T-helper 2 cell treated with Interferon-gamma antibody and Interleukin-4, amounts not matched to agents 5 μg/mL and 100 μg/mL, for 36 hours (primary cell): ENCODE measurements at regions not wholly inside any gene's neighbourhood (a gene's known extent, or its start where the extent isn't known, plus 50 kb on each side); places are given as distances from the start of the nearest gene placed in this dataset.

Source experiments
- DNase-seq: peaks from one replicate; pipeline ENCODE4 v3.0.0; 2021; ENCODE audit warnings: low spot score
- H3K27ac Mint-ChIP-seq: one replicate; pipeline ENCODE4 v1.8.0; 2021; ENCODE audit warnings: mild to moderate bottlenecking, mixed read lengths
- H3K27me3 Mint-ChIP-seq: one replicate; pipeline ENCODE4 v1.8.0; 2021; ENCODE audit warnings: low read depth, mixed read lengths
- H3K36me3 Mint-ChIP-seq: one replicate; pipeline ENCODE4 v1.8.0; 2021; ENCODE audit warnings: low read depth, mixed read lengths
- H3K4me1 Mint-ChIP-seq: one replicate; pipeline ENCODE4 v1.8.0; 2021; ENCODE audit warnings: low read depth, mixed read lengths
- H3K4me3 Mint-ChIP-seq: one replicate; pipeline ENCODE4 v1.8.0; 2022; ENCODE audit warnings: mild to moderate bottlenecking, moderate library complexity, mixed read lengths
- H3K9me3 Mint-ChIP-seq: one replicate; pipeline ENCODE4 v1.8.0; 2021; ENCODE audit warnings: mixed read lengths

DNA sequence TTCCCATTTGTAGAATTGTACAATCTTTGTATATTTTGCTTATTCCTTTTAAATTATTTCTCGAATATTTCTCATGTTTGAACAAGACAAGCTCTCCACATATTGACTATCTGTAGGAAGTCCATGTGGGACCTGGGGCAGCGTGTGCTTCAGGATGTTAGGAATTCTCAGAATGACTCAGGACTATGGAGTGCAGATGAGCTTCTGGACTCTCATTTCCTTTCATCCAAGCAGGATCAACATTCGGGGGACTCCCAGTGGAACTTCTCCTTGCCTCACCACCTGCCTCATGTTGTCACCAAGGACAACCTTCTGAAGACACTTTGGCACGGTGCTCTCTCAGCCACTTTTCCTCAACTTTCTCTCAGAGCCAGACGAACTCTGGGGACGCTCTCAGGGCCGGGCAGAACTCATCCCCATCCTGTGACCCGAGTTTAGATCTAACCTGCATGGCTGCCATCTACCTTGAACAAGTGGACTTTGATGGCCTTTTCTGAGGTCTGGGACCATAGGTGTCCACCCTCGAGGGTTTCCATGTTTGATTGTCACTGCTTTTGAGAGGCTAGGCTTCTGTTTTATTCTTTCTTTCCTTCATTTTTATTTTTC, 441.7 kb downstream of the IRS2 start:
- no peak for DNase-seq
- H3K4me1 Mint-ChIP-seq = no peaks in the 10 kb centered on the region
- H3K4me3 Mint-ChIP-seq = no peak overlapping the region
- no peak overlapping the region for H3K27ac Mint-ChIP-seq
- H3K36me3 Mint-ChIP-seq = no peaks in the 10 kb centered on the region
- no peaks in the 10 kb centered on the region for H3K27me3 Mint-ChIP-seq
- H3K9me3 Mint-ChIP-seq = no peaks in the 10 kb centered on the region

DNA sequence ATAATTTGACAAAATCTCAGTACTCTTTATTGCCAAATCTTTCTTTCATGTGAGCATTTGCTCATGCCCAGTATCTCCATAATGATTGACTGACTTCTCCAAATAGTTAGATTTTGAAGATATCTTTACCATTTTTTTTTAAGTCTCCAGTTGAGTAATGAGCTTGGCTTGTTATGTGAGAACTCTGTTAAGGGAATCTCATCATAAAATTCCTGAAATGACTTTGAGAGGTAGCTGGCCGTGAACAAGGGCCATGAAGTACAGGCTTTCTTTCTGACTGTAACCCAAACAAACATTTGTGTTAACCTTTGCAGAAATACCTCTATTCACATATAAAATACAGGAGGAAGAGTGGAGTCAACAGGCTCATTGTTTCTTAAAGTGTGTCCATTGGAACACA, 449.7 kb downstream of the IRS2 start:
- Mint-ChIP-seq H3K27ac (no peak overlapping the region), H3K36me3 (no peaks in the 10 kb centered on the region), H3K27me3 (no peaks in the 10 kb centered on the region), H3K4me1 (no peaks in the 10 kb centered on the region), H3K9me3 (no peaks in the 10 kb centered on the region), H3K4me3 (no peak overlapping the region)
- DNase-seq = no peak

DNA sequence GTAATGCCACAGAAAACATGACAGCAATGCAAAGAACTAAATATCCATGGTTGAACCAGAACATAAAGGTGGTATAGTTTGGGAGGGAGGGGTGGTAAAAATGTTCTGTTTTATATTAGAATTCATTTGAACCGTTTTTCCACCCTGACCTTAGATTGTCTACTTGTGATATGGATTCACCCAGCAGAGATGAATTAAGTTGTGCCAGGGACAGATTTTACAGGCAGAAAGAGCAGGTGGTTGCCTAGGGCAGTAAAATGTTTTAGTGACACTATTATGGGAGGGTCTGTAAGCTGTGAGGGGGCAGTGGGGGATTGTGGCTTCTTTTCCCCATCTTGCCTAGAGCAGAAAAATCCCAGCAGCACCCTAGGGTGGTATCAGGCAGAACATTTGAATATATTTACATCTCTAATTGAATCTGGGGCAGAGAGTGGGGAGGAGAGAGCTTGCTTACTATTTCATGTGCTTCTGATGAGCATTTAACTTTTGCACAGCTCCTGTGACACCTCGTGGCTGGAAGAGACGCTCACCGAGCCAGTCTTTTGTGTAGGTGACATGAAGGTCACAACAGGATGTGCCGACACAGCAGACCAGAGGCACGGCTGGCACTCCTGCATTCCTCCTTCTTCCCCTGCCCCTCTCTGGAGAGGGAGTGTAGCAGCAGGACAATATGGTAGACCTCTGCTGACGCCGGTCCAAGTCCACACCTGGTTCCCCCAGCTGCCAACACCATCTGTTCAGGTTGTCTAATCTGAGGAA, 452.3 kb downstream of the IRS2 start:
- Mint-ChIP-seq H3K27ac (no peak overlapping the region), H3K9me3 (no peaks in the 10 kb centered on the region), H3K4me3 (no peak overlapping the region), H3K4me1 (no peaks in the 10 kb centered on the region), H3K27me3 (no peaks in the 10 kb centered on the region), H3K36me3 (no peaks in the 10 kb centered on the region)
- no peak for DNase-seq

DNA sequence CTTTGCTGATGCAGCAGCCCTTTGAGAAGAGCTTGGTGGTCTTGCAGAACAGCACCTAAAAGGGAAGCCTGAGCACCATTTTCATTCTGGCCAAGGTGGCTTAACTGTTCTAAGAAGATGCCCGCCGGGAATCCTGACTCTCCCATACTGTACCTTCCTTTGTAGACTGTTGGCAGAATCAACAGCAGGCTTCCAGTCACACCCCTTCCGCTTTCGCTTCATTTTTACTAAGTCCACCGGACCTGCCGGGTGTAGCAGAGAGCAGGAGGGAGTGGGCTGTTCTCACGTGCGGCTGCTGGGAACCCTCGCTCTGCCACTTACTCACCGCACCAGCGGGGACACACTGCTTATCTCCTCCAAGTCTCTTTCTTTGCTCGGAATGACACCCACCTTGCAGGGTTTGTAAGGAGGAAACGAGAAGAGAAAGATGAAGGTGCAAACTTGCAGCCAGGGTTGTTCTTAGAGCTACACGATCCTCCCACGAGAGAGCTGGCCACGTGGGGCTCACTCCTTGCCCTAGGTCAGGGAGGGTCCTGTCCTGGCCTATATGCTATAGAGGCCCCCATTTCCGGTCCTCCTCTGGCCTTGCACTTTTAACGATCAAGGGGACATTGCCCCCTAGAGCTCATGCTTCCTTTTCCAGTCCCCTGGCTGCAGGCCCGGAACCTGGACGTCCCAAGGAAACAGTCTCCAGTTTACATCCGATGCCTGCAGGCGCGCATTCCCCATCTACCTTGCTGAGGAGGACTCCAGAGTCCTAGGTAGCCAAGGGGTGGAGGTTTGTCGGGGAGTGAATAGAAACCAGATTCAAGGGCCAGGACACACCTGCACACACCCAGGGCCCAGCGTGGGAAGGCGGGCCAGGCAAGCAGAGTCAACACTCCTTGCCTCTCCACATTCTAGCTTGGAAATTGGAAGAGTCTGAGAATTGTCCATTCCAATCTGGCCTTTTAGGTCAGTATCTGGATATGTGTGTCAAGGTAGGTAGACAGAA, 453.6 kb downstream of the IRS2 start:
- no peaks in the 10 kb centered on the region for H3K9me3 Mint-ChIP-seq
- H3K4me3 Mint-ChIP-seq = no peak overlapping the region

DNA sequence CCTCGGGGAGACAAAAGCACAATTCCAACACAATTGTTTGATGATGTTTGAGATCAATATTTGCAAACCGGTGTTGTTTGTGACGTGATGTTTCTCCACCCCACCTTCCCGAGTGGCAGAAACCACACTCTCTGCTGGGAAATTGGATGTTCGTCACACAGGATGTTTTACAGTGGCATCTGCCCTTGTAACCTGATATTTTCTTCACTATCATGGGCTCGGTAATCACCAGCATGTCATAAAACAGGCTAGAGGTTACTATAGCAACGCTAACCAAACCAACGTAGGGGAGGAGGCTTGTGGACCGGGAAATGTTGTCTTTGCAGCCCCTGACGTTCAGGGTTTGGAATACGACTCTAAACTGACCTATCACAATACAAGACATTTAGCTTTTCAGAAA, 454.5 kb downstream of the IRS2 start:
- no peaks in the 10 kb centered on the region for H3K27me3 Mint-ChIP-seq
- no peak for DNase-seq
- H3K4me1 Mint-ChIP-seq = no peaks in the 10 kb centered on the region
- H3K36me3 Mint-ChIP-seq = no peaks in the 10 kb centered on the region
- no peak overlapping the region for H3K27ac Mint-ChIP-seq
- no peaks in the 10 kb centered on the region for H3K9me3 Mint-ChIP-seq
- no peak overlapping the region for H3K4me3 Mint-ChIP-seq

More for the DNA sequence above, 453.6 kb downstream of the IRS2 start:
- Mint-ChIP-seq H3K27me3 (no peaks in the 10 kb centered on the region), H3K27ac (no peak overlapping the region), H3K4me1 (no peaks in the 10 kb centered on the region), H3K36me3 (no peaks in the 10 kb centered on the region)
- no peak for DNase-seq

DNA sequence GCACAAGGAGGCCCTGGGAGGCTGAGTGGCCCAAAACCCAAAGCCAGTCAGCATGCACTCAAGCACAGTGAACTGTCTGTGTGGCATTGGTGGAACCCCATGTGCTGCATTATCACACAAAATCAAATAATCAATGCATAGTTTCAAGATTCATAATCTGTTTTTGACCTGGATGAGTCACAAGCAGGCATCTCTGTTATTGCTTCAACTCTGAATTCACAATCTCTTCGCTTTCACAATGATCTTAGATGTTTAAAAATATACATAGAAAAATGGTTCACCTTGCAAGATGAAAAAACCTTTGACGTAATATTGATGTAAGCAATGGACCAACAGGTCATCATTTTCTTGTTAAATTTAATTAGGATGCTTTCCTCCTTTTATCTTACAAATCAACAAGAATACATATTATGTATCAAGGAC, 455.4 kb downstream of the IRS2 start:
- no peak overlapping the region for H3K4me3 Mint-ChIP-seq

DNA sequence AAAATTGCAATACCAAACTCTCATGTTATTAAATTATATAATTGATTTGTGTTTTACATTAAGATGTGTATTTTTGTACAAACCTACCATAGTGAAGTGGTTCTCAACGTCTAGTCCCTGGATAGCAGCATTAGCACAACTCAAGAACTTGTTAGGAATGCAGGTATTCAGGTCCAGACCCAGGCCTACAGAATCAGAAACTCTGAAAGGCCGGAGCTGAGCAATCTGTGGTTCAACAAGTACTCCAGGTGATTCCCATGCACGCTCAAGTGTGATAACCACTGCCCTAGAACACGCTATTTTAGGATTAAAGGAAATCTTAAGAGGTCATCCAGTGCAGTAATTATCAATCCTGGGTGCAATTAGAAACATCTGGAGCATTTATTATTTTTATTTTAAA, 456.3 kb downstream of the IRS2 start:
- no peaks in the 10 kb centered on the region for H3K9me3 Mint-ChIP-seq
- no peak overlapping the region for H3K4me3 Mint-ChIP-seq
- no peaks in the 10 kb centered on the region for H3K36me3 Mint-ChIP-seq
- H3K27ac Mint-ChIP-seq = no peak overlapping the region
- DNase-seq = no peak
- no peaks in the 10 kb centered on the region for H3K27me3 Mint-ChIP-seq
- H3K4me1 Mint-ChIP-seq = no peaks in the 10 kb centered on the region

More for the DNA sequence above, 455.4 kb downstream of the IRS2 start:
- no peaks in the 10 kb centered on the region for H3K27me3 Mint-ChIP-seq
- no peak overlapping the region for H3K27ac Mint-ChIP-seq
- H3K4me1 Mint-ChIP-seq = no peaks in the 10 kb centered on the region
- H3K9me3 Mint-ChIP-seq = no peaks in the 10 kb centered on the region
- H3K36me3 Mint-ChIP-seq = no peaks in the 10 kb centered on the region
- DNase-seq = no peak

DNA sequence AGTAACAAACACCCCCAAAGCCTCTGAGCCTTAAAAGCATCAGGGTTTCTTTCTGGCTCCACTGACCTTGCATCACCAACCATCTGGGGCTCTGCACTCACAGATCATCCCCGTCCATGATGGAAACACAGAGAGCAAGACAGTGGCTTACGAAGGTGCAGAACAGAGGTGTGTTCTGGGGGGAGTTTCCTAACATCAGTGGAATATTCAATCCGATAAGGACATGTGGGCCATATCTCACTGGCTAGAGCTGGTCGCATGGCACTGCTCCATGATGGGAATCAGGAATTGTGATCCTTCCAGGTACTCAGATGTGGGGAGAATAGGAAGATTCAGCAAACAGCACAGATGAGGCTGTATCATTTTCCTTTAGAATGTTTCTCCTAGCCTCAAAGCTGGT, 457.2 kb downstream of the IRS2 start:
- no peaks in the 10 kb centered on the region for H3K9me3 Mint-ChIP-seq
- H3K36me3 Mint-ChIP-seq = no peaks in the 10 kb centered on the region
- H3K27me3 Mint-ChIP-seq = no peaks in the 10 kb centered on the region
- no peak for DNase-seq
- no peaks in the 10 kb centered on the region for H3K4me1 Mint-ChIP-seq
- H3K4me3 Mint-ChIP-seq = no peak overlapping the region
- no peak overlapping the region for H3K27ac Mint-ChIP-seq

DNA sequence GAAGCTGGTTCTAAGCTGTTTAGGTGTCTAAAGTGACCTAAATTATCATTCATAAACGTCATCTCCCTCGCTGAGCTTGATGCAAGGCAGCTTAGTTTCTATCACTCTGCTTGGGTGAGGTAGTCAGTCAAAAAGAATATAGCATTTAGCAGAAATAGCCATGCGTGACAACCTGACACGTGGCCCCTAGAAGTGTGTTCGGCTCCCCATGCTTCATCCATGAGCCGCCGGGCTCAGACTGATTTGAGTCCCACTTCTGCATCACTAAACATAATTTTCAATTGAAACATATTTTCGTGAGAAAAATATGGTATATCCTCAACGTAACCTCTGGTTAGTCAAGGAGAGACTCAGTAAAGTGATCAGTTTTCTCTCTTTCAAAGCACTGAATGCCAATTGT, 459.8 kb downstream of the IRS2 start:
- H3K27me3 Mint-ChIP-seq = no peaks in the 10 kb centered on the region

DNA sequence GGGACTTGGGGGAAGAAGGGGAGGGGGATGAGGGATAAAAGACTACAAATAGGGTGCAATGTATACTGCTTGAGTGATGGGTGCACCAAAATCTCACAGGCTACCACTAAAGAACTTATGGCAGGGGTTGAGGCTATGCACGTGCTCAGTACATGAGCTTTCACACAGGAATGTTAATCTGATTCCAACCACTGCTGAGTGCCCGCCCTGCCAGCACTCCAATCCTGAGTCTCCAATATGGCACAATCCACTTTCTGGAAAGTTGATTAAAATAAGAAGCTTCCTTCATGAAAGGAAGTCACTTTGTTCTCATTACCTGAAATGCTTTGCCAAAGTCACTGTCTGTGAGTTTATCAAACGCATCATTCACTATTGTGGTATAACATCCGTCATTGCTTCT, 463.0 kb downstream of the IRS2 start:
- DNase-seq = no peak
- Mint-ChIP-seq H3K36me3 (no peaks in the 10 kb centered on the region), H3K27ac (no peak overlapping the region), H3K4me1 (no peaks in the 10 kb centered on the region), H3K9me3 (peaks cover 3% of the 10 kb centered on the region), H3K4me3 (no peak overlapping the region), H3K27me3 (no peaks in the 10 kb centered on the region)

More for the DNA sequence above, 459.8 kb downstream of the IRS2 start:
- no peaks in the 10 kb centered on the region for H3K36me3 Mint-ChIP-seq
- no peak overlapping the region for H3K4me3 Mint-ChIP-seq
- DNase-seq = no peak
- no peak overlapping the region for H3K27ac Mint-ChIP-seq
- no peaks in the 10 kb centered on the region for H3K4me1 Mint-ChIP-seq
- no peaks in the 10 kb centered on the region for H3K9me3 Mint-ChIP-seq

DNA sequence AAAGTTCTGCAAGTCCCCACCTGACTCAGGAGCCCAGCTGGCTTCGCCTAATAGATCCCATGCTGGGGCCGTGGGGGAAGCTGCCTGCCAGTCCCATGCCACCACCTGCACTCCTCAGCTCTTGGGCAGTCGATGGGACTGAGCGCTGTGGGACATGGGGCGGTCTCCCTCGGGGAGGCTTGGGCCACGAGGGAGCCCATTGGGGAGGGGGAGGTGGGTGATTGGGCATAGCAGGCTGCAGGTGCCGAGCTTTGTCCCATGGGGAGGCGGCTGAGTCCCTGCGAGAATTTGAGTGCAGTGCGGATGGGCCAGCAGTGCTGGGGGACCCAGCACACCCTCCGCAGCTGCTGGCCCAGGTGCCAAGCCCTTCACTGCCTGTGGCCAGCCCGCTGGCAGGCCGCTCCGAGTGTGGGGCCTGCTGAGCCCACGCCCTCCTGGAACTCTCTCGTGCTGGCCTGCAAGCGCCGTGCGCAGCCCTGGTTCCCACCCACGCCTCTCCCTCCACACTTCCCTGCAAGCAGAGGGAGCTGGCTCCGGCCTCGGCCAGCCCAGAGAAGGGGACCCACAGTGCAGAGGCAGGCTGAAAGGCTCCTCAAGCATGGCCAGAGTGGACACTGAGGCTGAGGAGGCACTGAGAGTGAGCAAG, 467.3 kb downstream of the IRS2 start:
- Mint-ChIP-seq H3K27ac (no peak overlapping the region), H3K9me3 (peaks cover 6% of the 10 kb centered on the region), H3K4me3 (no peak overlapping the region), H3K36me3 (no peaks in the 10 kb centered on the region), H3K4me1 (no peaks in the 10 kb centered on the region), H3K27me3 (no peaks in the 10 kb centered on the region)
- DNase-seq = no peak

DNA sequence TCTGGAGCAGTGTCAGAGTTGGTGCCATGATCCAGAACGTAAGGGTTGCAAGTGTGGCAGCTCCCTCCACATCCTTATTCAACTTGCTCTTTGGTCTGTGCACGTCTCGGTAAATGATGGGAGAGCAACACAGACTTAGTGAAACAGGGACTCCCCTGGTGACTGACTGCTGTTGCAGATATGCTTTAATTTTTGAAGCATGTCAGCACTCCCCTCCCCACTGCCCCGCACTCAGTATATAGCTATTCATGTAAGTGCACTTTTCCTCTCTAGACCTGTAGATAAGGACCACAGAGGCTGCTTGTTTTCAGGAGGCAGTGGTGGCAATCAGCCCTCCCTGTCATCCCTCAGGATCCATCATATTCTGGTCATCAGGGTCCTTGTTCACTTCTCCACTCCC, 470.9 kb downstream of the IRS2 start:
- Mint-ChIP-seq H3K4me3 (no peak overlapping the region), H3K36me3 (no peaks in the 10 kb centered on the region), H3K4me1 (no peaks in the 10 kb centered on the region), H3K27me3 (no peaks in the 10 kb centered on the region), H3K9me3 (peaks cover 3% of the 10 kb centered on the region), H3K27ac (no peak overlapping the region)
- DNase-seq = no peak

DNA sequence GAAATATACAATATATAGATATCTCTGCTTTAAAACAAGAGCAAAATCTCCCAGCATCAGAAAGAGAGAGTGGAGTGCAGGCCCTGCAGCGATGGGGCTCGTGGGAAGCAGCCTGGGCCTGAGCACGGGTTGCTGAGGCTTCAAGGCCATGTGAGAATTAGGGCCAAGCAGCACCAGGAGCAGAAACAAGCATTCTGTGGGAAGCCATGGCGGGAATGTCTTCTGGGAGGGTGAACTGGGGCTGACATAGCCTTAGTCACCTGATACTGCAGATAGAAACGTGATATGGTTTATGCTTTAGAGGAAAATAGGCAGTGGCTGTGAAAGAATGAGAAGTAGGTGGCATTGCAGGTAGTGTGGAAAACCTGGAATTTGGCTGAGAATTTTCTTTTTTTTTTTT, 472.3 kb downstream of the IRS2 start:
- Mint-ChIP-seq H3K36me3 (no peaks in the 10 kb centered on the region), H3K4me3 (no peak overlapping the region), H3K9me3 (peaks cover 3% of the 10 kb centered on the region), H3K4me1 (no peaks in the 10 kb centered on the region), H3K27me3 (no peaks in the 10 kb centered on the region), H3K27ac (no peak overlapping the region)
- no peak for DNase-seq

DNA sequence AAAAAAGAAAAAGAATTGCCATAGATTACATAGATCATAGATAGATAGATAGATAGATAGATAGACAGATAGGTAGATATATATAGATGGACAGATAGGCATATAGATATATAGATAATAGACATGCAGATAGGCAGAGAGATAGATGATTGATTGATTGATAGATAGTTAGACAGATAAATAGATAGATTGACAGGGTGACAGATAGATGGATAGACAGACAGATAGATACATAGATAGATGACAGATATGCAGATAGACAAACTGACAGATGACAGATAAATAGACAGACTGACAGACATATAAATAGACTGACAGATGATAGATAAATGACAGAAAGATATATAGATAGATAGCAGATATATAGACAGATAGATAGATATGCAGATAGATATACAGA, 474.0 kb downstream of the IRS2 start:
- H3K27ac Mint-ChIP-seq = no peak overlapping the region
- H3K4me1 Mint-ChIP-seq = no peaks in the 10 kb centered on the region
- no peaks in the 10 kb centered on the region for H3K27me3 Mint-ChIP-seq
- no peak for DNase-seq
- no peak overlapping the region for H3K4me3 Mint-ChIP-seq
- no peaks in the 10 kb centered on the region for H3K9me3 Mint-ChIP-seq
- no peaks in the 10 kb centered on the region for H3K36me3 Mint-ChIP-seq
